H1 (cell line): ENCODE measurements at regions not wholly inside any gene's neighbourhood (a gene's known extent, or its start where the extent isn't known, plus 50 kb on each side); places are given as distances from the start of the nearest gene placed in this dataset.

Experiments used
- CTCF ChIA-PET: fragments of 300-600 bp; sonication (Branson Sonifier 250); formaldehyde crosslinking; loops from one replicate; lab custom pipeline; 2021; ENCODE audit not compliant: partially characterized antibody; lab: Charles Lee
- POLR2A ChIA-PET: fragments of 300-600 bp; sonication (Branson Sonifier 250); formaldehyde crosslinking; loops from one replicate; lab custom pipeline; 2021; ENCODE audit warnings: inconsistent platforms; ENCODE audit not compliant: partially characterized antibody; lab: Charles Lee
- DNase-seq, 2 experiments: peaks; one replicate each; pipeline versions ENCODE4 v3.0.0 to v3.0.0-alpha.2; 2010 to 2022; ENCODE audit warnings: low spot score in 2 of 2, low read depth in 1 of 2, mixed read lengths in 1 of 2
- FAIRE-seq: peaks from 2 replicates; lab custom pipeline; 2011; peaks lifted over from hg19 to GRCh38; lab: Jason Lieb, UNC
- H2AFZ ChIP-seq: 2 replicates; pipeline ENCODE4 v1.8.1; 2012; ENCODE audit warnings: low read length, inconsistent platforms
- H2AK5ac ChIP-seq: 2 replicates; pipeline ENCODE4 v1.6.1; 2013; ENCODE audit warnings: low read depth, low read length
- H2BK120ac ChIP-seq: replicated peaks from 2 replicates; pipeline ENCODE3; 2013; ENCODE audit warnings: low read depth, low read length, inconsistent platforms
- H2BK12ac ChIP-seq: 2 replicates; pipeline ENCODE4 v1.6.1; 2013; ENCODE audit warnings: low read depth, low read length
- H2BK15ac ChIP-seq: 2 replicates; pipeline ENCODE4 v1.6.1; 2013; ENCODE audit warnings: low read length
- H2BK20ac ChIP-seq: 2 replicates; pipeline ENCODE4 v1.6.1; 2013; ENCODE audit warnings: low read length
- H2BK5ac ChIP-seq: 2 replicates; pipeline ENCODE4 v1.6.1; 2013; ENCODE audit warnings: low read depth, low read length
- H3K14ac ChIP-seq: 2 replicates; pipeline ENCODE4 v1.6.1; 2013; ENCODE audit warnings: inconsistent platforms; ENCODE audit not compliant: insufficient read length
- H3K18ac ChIP-seq: 2 replicates; pipeline ENCODE4 v1.6.1; 2013; ENCODE audit warnings: low read length; ENCODE audit errors: extremely low read depth
- H3K23ac ChIP-seq: 2 replicates; pipeline ENCODE4 v1.6.1; 2013; ENCODE audit warnings: inconsistent platforms; ENCODE audit not compliant: insufficient read length
- H3K23me2 ChIP-seq: 2 replicates; pipeline ENCODE4 v1.6.1; 2013; ENCODE audit warnings: low read depth, low read length
- H3K27ac ChIP-seq: 2 replicates; pipeline ENCODE4 v1.6.1; 2011; ENCODE audit warnings: low read depth, low read length, inconsistent platforms
- H3K27me3 ChIP-seq, 4 experiments: replicated peaks in 1 of 4; 1 replicate in 1 of 4; 2 replicates in 3 of 4; pipeline versions ENCODE4 v1.6.1 to v1.8.1; 2011 to 2013; ENCODE audit warnings: low read length in 3 of 4, mild to moderate bottlenecking in 3 of 4, inconsistent platforms in 2 of 4, mixed read lengths in 2 of 4, moderate library complexity in 1 of 4; ENCODE audit not compliant: control insufficient read depth in 3 of 4, insufficient read depth in 3 of 4; ENCODE audit errors: extremely low read depth in 1 of 4
- H3K36me3 ChIP-seq, 4 experiments: 2 replicates each; pipeline versions ENCODE4 v1.6.1 to v1.8.1; 2011 to 2013; ENCODE audit warnings: mild to moderate bottlenecking in 4 of 4, low read length in 3 of 4, moderate library complexity in 2 of 4, control low read depth in 1 of 4, inconsistent platforms in 1 of 4; ENCODE audit not compliant: insufficient read depth in 4 of 4, control insufficient read depth in 2 of 4
- H3K4ac ChIP-seq: replicated peaks from 2 replicates; pipeline ENCODE3; 2013; ENCODE audit warnings: low read length, low read depth, mixed read lengths, inconsistent platforms; ENCODE audit not compliant: insufficient read length
- H3K4me1 ChIP-seq, 4 experiments: replicated peaks in 1 of 4; 1 replicate in 1 of 4; 2 replicates in 3 of 4; pipeline versions ENCODE4 v1.6.1 to v1.8.1; 2011 to 2013; ENCODE audit warnings: low read length in 3 of 4, inconsistent platforms in 2 of 4, mixed read lengths in 1 of 4; ENCODE audit not compliant: insufficient read depth in 4 of 4, control insufficient read depth in 3 of 4
- H3K4me2 ChIP-seq, 2 experiments: 2 replicates each; pipeline versions ENCODE4 v1.6.1 to v1.8.1; 2011 to 2013; ENCODE audit warnings: low read depth in 2 of 2, low read length in 2 of 2, control low read depth in 1 of 2, inconsistent platforms in 1 of 2, mild to moderate bottlenecking in 1 of 2; ENCODE audit not compliant: insufficient read depth in 1 of 2
- H3K4me3 ChIP-seq, 4 experiments: fragments of 200-600, 300-600 bp in 1 of 4; sonication (generic), shearing (Covaris generic), sonication (Bioruptor Twin) in 1 of 4; 2 replicates each; pipeline versions ENCODE4 v1.5.1 to v1.8.1; 2011 to 2016; ENCODE audit warnings: low read length in 4 of 4, low read depth in 3 of 4, control low read depth in 2 of 4, inconsistent platforms in 2 of 4, mild to moderate bottlenecking in 2 of 4, mixed read lengths in 1 of 4, moderate library complexity in 1 of 4; ENCODE audit not compliant: insufficient read depth in 2 of 4; ENCODE audit errors: extremely low read depth in 1 of 4
- H3K56ac ChIP-seq: replicated peaks from 2 replicates; pipeline ENCODE3; 2013; ENCODE audit warnings: low read depth, mild to moderate bottlenecking, mixed read lengths, low read length, inconsistent platforms; ENCODE audit not compliant: insufficient read length
- H3K79me1 ChIP-seq: 2 replicates; pipeline ENCODE4 v1.6.1; 2013; ENCODE audit warnings: low read depth, low read length, control low read depth
- H3K79me2 ChIP-seq, 2 experiments: 2 replicates each; pipeline versions ENCODE4 v1.6.1 to v1.8.1; 2012 to 2013; ENCODE audit warnings: low read length in 2 of 2, mild to moderate bottlenecking in 2 of 2, inconsistent platforms in 1 of 2; ENCODE audit not compliant: insufficient read depth in 2 of 2, control insufficient read depth in 1 of 2
- H3K9ac ChIP-seq, 4 experiments: replicated peaks in 1 of 4; 1 replicate in 1 of 4; 2 replicates in 3 of 4; pipeline versions ENCODE4 v1.6.1 to v1.8.1; 2011 to 2013; ENCODE audit warnings: low read depth in 3 of 4, low read length in 3 of 4, control low read depth in 2 of 4, mild to moderate bottlenecking in 2 of 4, moderate library complexity in 2 of 4, inconsistent platforms in 1 of 4; ENCODE audit errors: extremely low read depth in 1 of 4
- H3K9me3 ChIP-seq, 2 experiments: 2 replicates each; pipeline versions ENCODE4 v1.6.1 to v1.8.1; 2012 to 2013; ENCODE audit warnings: mild to moderate bottlenecking in 2 of 2, moderate library complexity in 2 of 2, control low read depth in 1 of 2, inconsistent platforms in 1 of 2, low read depth in 1 of 2, low read length in 1 of 2, mixed read lengths in 1 of 2; ENCODE audit not compliant: insufficient read depth in 2 of 2
- H4K20me1 ChIP-seq, 2 experiments: replicated peaks in 1 of 2; 2 replicates each; pipeline versions ENCODE3 to v1.8.1; 2011 to 2013; ENCODE audit warnings: inconsistent platforms in 2 of 2, low read length in 2 of 2, mild to moderate bottlenecking in 1 of 2; ENCODE audit not compliant: insufficient read depth in 2 of 2, control insufficient read depth in 1 of 2
- H4K5ac ChIP-seq: 2 replicates; pipeline ENCODE4 v1.6.1; 2013; ENCODE audit warnings: low read length, low read depth, mixed read lengths, inconsistent platforms; ENCODE audit not compliant: insufficient read length
- H4K8ac ChIP-seq: 2 replicates; pipeline ENCODE4 v1.8.0; 2013; ENCODE audit warnings: mild to moderate bottlenecking, moderate library complexity, low read length, inconsistent platforms; ENCODE audit not compliant: insufficient read depth; ENCODE audit errors: extremely low read depth
- H4K91ac ChIP-seq: replicated peaks from 2 replicates; pipeline ENCODE3; 2013; ENCODE audit warnings: low read length, mixed read lengths, inconsistent platforms; ENCODE audit not compliant: insufficient read length
- BACH1 ChIP-seq: IDR thresholded peaks from 2 replicates; pipeline ENCODE4 v1.6.1; 2012; ENCODE audit warnings: low read length, improper control_type of control experiment
- BRCA1 ChIP-seq: IDR thresholded peaks from 2 replicates; pipeline ENCODE4 v1.6.1; 2012; ENCODE audit warnings: low read depth, low read length, improper control_type of control experiment
- GTF2F1 ChIP-seq: IDR thresholded peaks from 2 replicates; pipeline ENCODE4 v1.6.1; 2012; ENCODE audit warnings: low read depth, low read length, improper control_type of control experiment, borderline replicate concordance
- JUN ChIP-seq: IDR thresholded peaks from 2 replicates; pipeline ENCODE4 v1.6.1; 2011; ENCODE audit warnings: low read depth, mild to moderate bottlenecking, improper control_type of control experiment, low read length
- KDM5A ChIP-seq: fragments of 200-600 bp; IDR thresholded peaks from 2 replicates; pipeline ENCODE4 v1.7.1; 2012; ENCODE audit warnings: mild to moderate bottlenecking, low read length, inconsistent platforms, mixed read lengths
- MAFK ChIP-seq: IDR thresholded peaks from 2 replicates; pipeline ENCODE4 v1.6.1; 2012; ENCODE audit warnings: low read depth, mild to moderate bottlenecking, improper control_type of control experiment, low read length
- POLR2A ChIP-seq, 2 experiments: IDR thresholded peaks; 1 replicate in 1 of 2; 2 replicates in 1 of 2; pipeline ENCODE4 v1.6.1; 2011; ENCODE audit warnings: low read depth in 2 of 2, low read length in 2 of 2, mild to moderate bottlenecking in 2 of 2; ENCODE audit errors: control extremely low read depth in 1 of 2
- RBBP5 ChIP-seq: IDR thresholded peaks from 2 replicates; pipeline ENCODE4 v1.7.1; 2012; ENCODE audit warnings: low read depth, mild to moderate bottlenecking, inconsistent platforms, low read length, moderate library complexity, borderline replicate concordance
- RXRA ChIP-seq: IDR thresholded peaks from 2 replicates; pipeline ENCODE4 v1.6.1; 2011; ENCODE audit warnings: low read depth, mild to moderate bottlenecking, low read length, moderate library complexity; ENCODE audit not compliant: insufficient read depth
- SP4 ChIP-seq: IDR thresholded peaks from 2 replicates; pipeline ENCODE4 v1.6.1; 2012; ENCODE audit warnings: low read length, inconsistent platforms
- TAF7 ChIP-seq: optimal IDR thresholded peaks from 2 replicates; pipeline ENCODE3; 2011; ENCODE audit warnings: low read depth, mild to moderate bottlenecking, inconsistent platforms, low read length, moderate library complexity, borderline replicate concordance
- TBP ChIP-seq: IDR thresholded peaks from 2 replicates; pipeline ENCODE4 v1.6.1; 2011; ENCODE audit warnings: low read depth, low read length, improper control_type of control experiment
- TEAD4 ChIP-seq: IDR thresholded peaks from 2 replicates; pipeline ENCODE4 v1.6.1; 2012; ENCODE audit warnings: low read depth, low read length, inconsistent platforms, mixed read lengths
- USF2 ChIP-seq: IDR thresholded peaks from 2 replicates; pipeline ENCODE4 v1.6.1; 2011; ENCODE audit warnings: low read length, improper control_type of control experiment
- WGBS, 2 experiments: shearing (Covaris generic) in 1 of 2; methylation state at CpG; one replicate each; pipeline versions ENCODE4 v1.1.6 to v1.1.7; 2013 to 2015; ENCODE audit warnings: low lambda C conversion rate in 2 of 2, mixed read lengths in 2 of 2, inconsistent platforms in 1 of 2, low coverage in 1 of 2, missing lambda C conversion rate in 1 of 2; ENCODE audit not compliant: insufficient replicate concordance in 2 of 2, insufficient coverage in 1 of 2, insufficient read length in 1 of 2; ENCODE audit errors: extremely low coverage in 1 of 2, missing lambda C conversion rate in 1 of 2; 5-methylcytosine and 5-hydroxymethylcytosine counted together

- no peak overlapping the region for H3K9ac ChIP-seq
- FAIRE-seq (no peak), DNase-seq (no peak)
- no peaks in the 10 kb centered on the region for H4K20me1 ChIP-seq
- no peak overlapping the region for H2AFZ ChIP-seq
- H3K4me1 ChIP-seq: no peaks in the 10 kb centered on the region; a peak in 1 of 7 replicates
- H3K4ac ChIP-seq: no peak overlapping the region
- no peak overlapping the region for H2BK20ac ChIP-seq
- no peak overlapping the region for H3K4me3 ChIP-seq
- no peak overlapping the region for H2AK5ac ChIP-seq
- WGBS, 2 experiments: 87% methylated on average over 4 of the region's 4 CpGs; no CpG with 5 or more reads in 1 of the 2 experiments
- H2BK120ac ChIP-seq: no peak overlapping the region
- H3K36me3 ChIP-seq: no peaks in the 10 kb centered on the region
- H3K14ac ChIP-seq: no peak overlapping the region
- H3K9me3 ChIP-seq: no peaks in the 10 kb centered on the region
- ChIA-PET POLR2A (interaction anchor here (0.7 to 1.2 kb wide), 3 partner anchors 13 to 52 kb away, joined by 3 read pairs; no protein-coding TSS in a partner anchor), CTCF (interaction anchor here (1.1 to 5.5 kb wide), 5 partner anchors 39 to 190 kb away, joined by 3 to 42 read pairs (median 6); partner anchors contain the start of gene FAM50B)
- H3K18ac ChIP-seq: no peak overlapping the region
- H3K79me1 ChIP-seq: no peaks in the 10 kb centered on the region
- H2BK5ac ChIP-seq: no peak overlapping the region
- no peak overlapping the region for H3K4me2 ChIP-seq
- H2BK15ac ChIP-seq: no peak overlapping the region
- no peak overlapping the region for H4K5ac ChIP-seq
- H2BK12ac ChIP-seq: no peak overlapping the region
- no peak overlapping the region for H4K91ac ChIP-seq
- H3K23ac ChIP-seq: no peak overlapping the region
- H3K56ac ChIP-seq: no peak overlapping the region
- H3K27me3 ChIP-seq: no peaks in the 10 kb centered on the region
- H3K23me2 ChIP-seq: no peaks in the 10 kb centered on the region
- H4K8ac ChIP-seq: no peak overlapping the region
- no peak overlapping the region for H3K27ac ChIP-seq
- no peaks in the 10 kb centered on the region for H3K79me2 ChIP-seq
- no peak for TF ChIP-seq JUN
- no peak for TF ChIP-seq GTF2F1
- no peak for TF ChIP-seq KDM5A
- TF ChIP-seq BACH1: no peak
- TF ChIP-seq SP4: no peak
- TF ChIP-seq RBBP5: no peak
- TF ChIP-seq MAFK: no peak
- TF ChIP-seq TBP: peak; percentile 77
- peak; percentile 66 to 88 for TF ChIP-seq POLR2A (IDR thresholded peaks at IDR 0.05; ENCODE audit: control extremely low read depth in 1 of 2, low read depth in 2 of 2, low read length in 2 of 2)
- TF ChIP-seq USF2: no peak
- no peak for TF ChIP-seq RXRA
- no peak for TF ChIP-seq BRCA1
- TF ChIP-seq TAF7: peak; percentile 99
- TF ChIP-seq TEAD4: no peak
These were observed 89.7 kb downstream of the FAM50B start for GRCh38 chr6:3938715-3939367.
